ENCODE measurements at regions not wholly inside any gene's neighbourhood (a gene's known extent, or its start where the extent isn't known, plus 50 kb on each side); places are given as distances from the start of the nearest gene placed in this dataset.

DNA sequence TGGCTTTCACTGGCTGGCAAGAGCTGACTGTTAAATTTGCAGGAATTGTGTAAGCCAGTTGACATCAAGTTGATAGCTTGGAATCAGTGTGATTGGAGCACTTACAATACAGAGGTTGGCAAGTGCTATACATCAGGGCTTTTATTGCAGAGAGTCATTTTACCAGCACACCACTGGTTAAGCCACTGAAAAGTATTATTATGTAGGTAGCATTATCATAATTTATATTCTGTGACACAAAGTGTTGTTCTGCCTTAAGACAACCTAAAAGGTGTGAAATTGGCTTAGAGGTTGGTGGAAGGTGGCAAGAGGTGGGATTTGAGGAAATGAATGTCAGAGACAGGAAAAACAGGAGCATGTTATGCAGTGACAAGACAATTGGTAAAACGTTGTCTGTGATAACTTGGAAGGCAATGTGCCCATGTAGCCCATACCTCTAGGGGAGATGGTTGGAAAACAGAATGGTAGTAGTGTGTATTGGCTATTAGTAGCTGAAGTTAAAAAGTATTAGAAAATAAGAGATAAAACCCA is 172.9 kb upstream of the PRICKLE1 start:
- Histone ChIP-seq H3K4me3 (no peak overlapping the region), H3K27ac (no peak overlapping the region), H3K27me3 (no peaks in the 10 kb centered on the region), H3K9me3 (no peaks in the 10 kb centered on the region), H3K4me1 (peaks cover 0 to 15% (median 0%) of the 10 kb centered on the region in 4 donors), H3K36me3 (no peaks in the 10 kb centered on the region)
- TF ChIP-seq EP300 (IDR thresholded peaks at IDR 0.05) (no peak), POLR2A (IDR thresholded peaks at IDR 0.05) (no peak)
- TF ChIP-seq, protein P1, sequence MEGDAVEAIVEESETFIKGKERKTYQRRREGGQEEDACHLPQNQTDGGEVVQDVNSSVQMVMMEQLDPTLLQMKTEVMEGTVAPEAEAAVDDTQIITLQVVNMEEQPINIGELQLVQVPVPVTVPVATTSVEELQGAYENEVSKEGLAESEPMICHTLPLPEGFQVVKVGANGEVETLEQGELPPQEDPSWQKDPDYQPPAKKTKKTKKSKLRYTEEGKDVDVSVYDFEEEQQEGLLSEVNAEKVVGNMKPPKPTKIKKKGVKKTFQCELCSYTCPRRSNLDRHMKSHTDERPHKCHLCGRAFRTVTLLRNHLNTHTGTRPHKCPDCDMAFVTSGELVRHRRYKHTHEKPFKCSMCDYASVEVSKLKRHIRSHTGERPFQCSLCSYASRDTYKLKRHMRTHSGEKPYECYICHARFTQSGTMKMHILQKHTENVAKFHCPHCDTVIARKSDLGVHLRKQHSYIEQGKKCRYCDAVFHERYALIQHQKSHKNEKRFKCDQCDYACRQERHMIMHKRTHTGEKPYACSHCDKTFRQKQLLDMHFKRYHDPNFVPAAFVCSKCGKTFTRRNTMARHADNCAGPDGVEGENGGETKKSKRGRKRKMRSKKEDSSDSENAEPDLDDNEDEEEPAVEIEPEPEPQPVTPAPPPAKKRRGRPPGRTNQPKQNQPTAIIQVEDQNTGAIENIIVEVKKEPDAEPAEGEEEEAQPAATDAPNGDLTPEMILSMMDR (IDR thresholded peaks at IDR 0.05): no peak
- 27 to 43% methylated on average over 1 of the region's 1 CpG for WGBS, 2 donors
- no peak for DNase-seq (ENCODE audit: low spot score in 2 of 2)

GRCh38 chr12:42761601-42762350 is 172.2 kb upstream of the PRICKLE1 start:
- Histone ChIP-seq H3K27ac (no peak overlapping the region), H3K4me3 (no peak overlapping the region), H3K36me3 (no peaks in the 10 kb centered on the region), H3K27me3 (no peaks in the 10 kb centered on the region), H3K4me1 (peaks cover 0 to 15% (median 0%) of the 10 kb centered on the region in 4 donors), H3K9me3 (no peaks in the 10 kb centered on the region)
- TF ChIP-seq EP300 (IDR thresholded peaks at IDR 0.05) (no peak), POLR2A (IDR thresholded peaks at IDR 0.05) (no peak)
- no peak for DNase-seq (ENCODE audit: low spot score in 2 of 2)
- 76 to 78% methylated on average over 4 of the region's 4 CpGs for WGBS, 2 donors

DNA sequence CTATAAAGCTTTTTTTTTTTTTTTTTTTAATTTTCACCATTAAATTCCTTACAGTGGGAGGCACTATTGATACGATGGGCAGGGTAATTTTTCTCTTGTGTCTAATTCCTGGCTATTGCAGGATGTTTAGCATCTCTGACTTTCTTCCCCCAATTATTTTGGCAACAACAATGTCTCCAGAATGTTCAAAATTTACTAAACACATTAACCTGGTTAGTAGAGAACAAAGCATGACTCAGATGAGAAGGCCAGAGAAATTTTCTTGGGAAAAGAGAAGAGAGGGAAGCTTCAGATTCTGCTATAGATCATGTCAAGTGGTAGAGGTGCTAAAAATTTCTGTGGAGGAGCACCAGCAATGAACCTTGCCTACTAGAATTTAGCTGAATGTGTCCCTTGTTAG is 171.5 kb upstream of the PRICKLE1 start:
- Histone ChIP-seq H3K4me1 (peaks cover 0 to 15% (median 0%) of the 10 kb centered on the region in 4 donors), H3K9me3 (no peaks in the 10 kb centered on the region), H3K4me3 (no peak overlapping the region), H3K27me3 (no peaks in the 10 kb centered on the region), H3K36me3 (no peaks in the 10 kb centered on the region), H3K27ac (no peak overlapping the region)
- TF ChIP-seq POLR2A (IDR thresholded peaks at IDR 0.05) (no peak), EP300 (IDR thresholded peaks at IDR 0.05) (no peak)
- TF ChIP-seq, protein P1 (IDR thresholded peaks at IDR 0.05): no peak
- 61 to 68% methylated on average over 1 of the region's 1 CpG for WGBS, 2 donors
- DNase-seq (ENCODE audit: low spot score in 2 of 2): no peak

GRCh38 chr12:42760550-42760949 is 171.0 kb upstream of the PRICKLE1 start:
- Histone ChIP-seq H3K9me3 (no peaks in the 10 kb centered on the region), H3K36me3 (no peaks in the 10 kb centered on the region), H3K4me3 (no peak overlapping the region), H3K4me1 (peaks cover 0 to 15% (median 0%) of the 10 kb centered on the region in 4 donors), H3K27me3 (no peaks in the 10 kb centered on the region), H3K27ac (no peak overlapping the region)
- TF ChIP-seq, protein P1 (IDR thresholded peaks at IDR 0.05): no peak
- TF ChIP-seq EP300 (IDR thresholded peaks at IDR 0.05): no peak
- no peak for TF ChIP-seq POLR2A (IDR thresholded peaks at IDR 0.05)
- DNase-seq (ENCODE audit: low spot score in 2 of 2): no peak

DNA sequence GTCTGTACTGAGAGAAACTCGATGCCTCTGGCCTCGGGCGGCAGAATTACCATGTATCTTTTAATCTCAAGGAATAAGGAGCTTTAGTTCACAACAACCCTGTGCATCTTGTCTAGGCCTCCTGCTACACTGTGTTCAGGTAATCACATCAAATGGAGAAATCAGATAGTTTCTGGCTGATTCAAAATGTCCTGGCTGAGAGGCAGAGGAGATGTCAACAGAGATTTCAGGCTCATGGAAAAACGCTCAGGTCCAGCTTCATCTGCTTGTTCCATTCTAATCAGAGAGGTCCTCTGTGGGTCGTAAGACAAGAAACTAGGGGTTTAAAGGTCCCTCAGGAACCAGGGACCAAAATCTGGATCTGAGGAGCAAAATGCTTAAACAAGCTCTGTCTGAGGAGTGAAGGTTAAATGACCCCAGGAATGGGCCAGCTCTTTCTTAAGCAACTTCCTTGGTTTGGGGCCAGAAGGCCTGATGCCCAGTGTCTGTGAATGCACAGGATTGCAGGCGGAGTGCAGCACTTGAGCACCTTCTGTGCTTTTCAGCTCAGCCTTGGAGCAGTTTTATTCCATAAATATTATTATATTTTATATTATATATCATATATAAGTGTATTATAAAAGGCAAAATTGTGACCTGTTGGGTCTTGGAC is 170.2 kb upstream of the PRICKLE1 start:
- Histone ChIP-seq H3K27ac (peak overlapping the region in 1 of 4 donors; percentile 44), H3K36me3 (no peaks in the 10 kb centered on the region), H3K9me3 (no peaks in the 10 kb centered on the region), H3K4me3 (no peak overlapping the region), H3K4me1 (peaks cover 0 to 15% (median 0%) of the 10 kb centered on the region in 4 donors), H3K27me3 (no peaks in the 10 kb centered on the region)
- WGBS, 2 donors: 72 to 79% methylated on average over 6 of the region's 6 CpGs
- DNase-seq (ENCODE audit: low spot score in 2 of 2): peak; percentile 65 to 86
- no peak for TF ChIP-seq POLR2A (IDR thresholded peaks at IDR 0.05)
- TF ChIP-seq EP300 (IDR thresholded peaks at IDR 0.05): peak in 1 of 2 donors; percentile 81

- H3K27me3 ChIP-seq: no peaks in the 10 kb centered on the region
- H3K4me1 ChIP-seq: peaks cover 0 to 15% (median 0%) of the 10 kb centered on the region in 4 donors
- no peaks in the 10 kb centered on the region for H3K9me3 ChIP-seq
- DNase-seq (ENCODE audit: low spot score in 2 of 2): no peak
- H3K27ac ChIP-seq: no peak overlapping the region
- 89% methylated on average over 4 of the region's 4 CpGs for WGBS, 2 donors
- H3K4me3 ChIP-seq: no peak overlapping the region
- TF ChIP-seq, protein P1 (IDR thresholded peaks at IDR 0.05): no peak
- no peak for TF ChIP-seq POLR2A (IDR thresholded peaks at IDR 0.05)
- no peak for TF ChIP-seq EP300 (IDR thresholded peaks at IDR 0.05)
- H3K36me3 ChIP-seq: no peaks in the 10 kb centered on the region
Measured at GRCh38 chr12:42758806-42759205, 169.3 kb upstream of the PRICKLE1 start.

Data from tibial nerve (tissue), 4 donors.